Immature natural killer cell (primary cell): ENCODE measurements at regions not wholly inside any gene's neighbourhood (a gene's known extent, or its start where the extent isn't known, plus 50 kb on each side); places are given as distances from the start of the nearest gene placed in this dataset.
"Not testable (repeated sequence)": the region's sequence is repeated elsewhere in the genome, so short reads cannot be mapped to it uniquely, and the experiment has no call there.

Experiments
- DNase-seq, 3 donors: peaks; one replicate each; pipeline ENCODE4 v3.0.0; 2022; ENCODE audit warnings: mixed read lengths in 1 of 3
- H3K27ac Mint-ChIP-seq, 6 donors: one replicate each; pipeline ENCODE4 v1.8.0; 2020; ENCODE audit warnings: mixed read lengths in 6 of 6, mild to moderate bottlenecking in 5 of 6, inconsistent platforms in 4 of 6, moderate library complexity in 3 of 6
- H3K27me3 Mint-ChIP-seq, 3 donors: one replicate each; pipeline ENCODE4 v1.8.0; 2020 to 2021; ENCODE audit warnings: low read depth in 3 of 3, mild to moderate bottlenecking in 3 of 3, mixed read lengths in 3 of 3, moderate library complexity in 3 of 3, inconsistent platforms in 1 of 3
- H3K36me3 Mint-ChIP-seq, 3 donors: one replicate each; pipeline ENCODE4 v1.8.0; 2020; ENCODE audit warnings: mixed read lengths in 3 of 3, inconsistent platforms in 2 of 3, mild to moderate bottlenecking in 2 of 3
- H3K4me1 Mint-ChIP-seq, 2 donors: one replicate each; pipeline ENCODE4 v1.8.0; 2020; ENCODE audit warnings: inconsistent platforms in 2 of 2, mild to moderate bottlenecking in 2 of 2, mixed read lengths in 2 of 2, moderate library complexity in 1 of 2
- H3K4me3 Mint-ChIP-seq, 5 donors: one replicate each; pipeline ENCODE4 v1.8.0; 2020; ENCODE audit warnings: mild to moderate bottlenecking in 5 of 5, mixed read lengths in 5 of 5, inconsistent platforms in 3 of 5, moderate library complexity in 3 of 5
- H3K9me3 Mint-ChIP-seq, 6 donors: one replicate each; pipeline ENCODE4 v1.8.0; 2020; ENCODE audit warnings: mild to moderate bottlenecking in 6 of 6, mixed read lengths in 6 of 6, inconsistent platforms in 4 of 6, moderate library complexity in 3 of 6

GRCh38 chr20:59485576-59486454 is 118.5 kb upstream of the PHACTR3 start:
- no peaks in the 10 kb centered on the region for H3K36me3 Mint-ChIP-seq

GRCh38 chr20:59488459-59488858 is 115.9 kb upstream of the PHACTR3 start:
- not testable (repeated sequence) for H3K4me1 Mint-ChIP-seq, H3K4me3 Mint-ChIP-seq, H3K27ac Mint-ChIP-seq, H3K36me3 Mint-ChIP-seq, H3K9me3 Mint-ChIP-seq, DNase-seq, H3K27me3 Mint-ChIP-seq

More at GRCh38 chr20:59485576-59486454, 118.5 kb upstream of the PHACTR3 start:
- Mint-ChIP-seq H3K4me1 (no peaks in the 10 kb centered on the region), H3K27me3 (peaks cover 0 to 8% (median 3%) of the 10 kb centered on the region in 3 donors), H3K27ac (no peak overlapping the region), H3K9me3 (no peaks in the 10 kb centered on the region), H3K4me3 (no peak overlapping the region)
- DNase-seq: no peak

DNA sequence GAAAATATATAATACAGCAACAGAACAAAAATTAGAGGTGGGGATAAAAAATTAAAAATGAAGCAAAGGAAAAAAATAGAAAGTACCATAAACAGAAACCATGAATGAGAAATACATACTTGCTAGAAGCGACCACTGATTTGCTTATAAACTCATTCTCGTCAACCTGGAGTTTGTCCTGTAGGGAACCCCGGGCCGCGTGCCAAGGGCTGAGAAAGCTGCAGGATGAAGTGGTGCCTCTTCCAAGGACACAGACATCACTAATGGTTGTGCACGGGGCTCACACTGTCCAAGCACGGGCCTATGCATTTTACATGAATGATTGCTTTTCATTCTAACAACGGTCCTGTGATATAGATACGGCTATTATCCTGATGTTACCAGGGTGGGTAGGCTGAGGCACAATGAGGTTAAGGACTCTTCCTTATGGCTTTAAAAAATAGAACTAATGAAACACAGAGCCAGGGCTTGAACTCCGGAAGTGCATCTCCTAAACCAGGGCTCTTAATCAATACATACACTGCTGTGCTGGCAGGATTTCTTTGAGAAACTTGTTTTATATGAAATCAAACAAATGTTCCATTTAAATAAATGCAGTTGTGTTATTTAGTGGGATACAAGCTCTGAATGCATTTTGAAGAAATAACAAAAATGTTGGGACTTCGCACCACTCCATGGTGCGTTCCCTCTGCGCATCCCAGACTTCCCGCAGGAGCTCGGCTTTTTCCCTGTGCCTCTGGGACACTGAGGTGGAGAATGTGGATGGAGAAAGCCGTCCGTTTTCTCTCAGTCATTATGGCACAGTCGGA is 113.9 kb upstream of the PHACTR3 start:
- H3K36me3 Mint-ChIP-seq, H3K27ac Mint-ChIP-seq, H3K4me1 Mint-ChIP-seq, DNase-seq, H3K27me3 Mint-ChIP-seq, H3K9me3 Mint-ChIP-seq, H3K4me3 Mint-ChIP-seq: not testable (repeated sequence)

DNA sequence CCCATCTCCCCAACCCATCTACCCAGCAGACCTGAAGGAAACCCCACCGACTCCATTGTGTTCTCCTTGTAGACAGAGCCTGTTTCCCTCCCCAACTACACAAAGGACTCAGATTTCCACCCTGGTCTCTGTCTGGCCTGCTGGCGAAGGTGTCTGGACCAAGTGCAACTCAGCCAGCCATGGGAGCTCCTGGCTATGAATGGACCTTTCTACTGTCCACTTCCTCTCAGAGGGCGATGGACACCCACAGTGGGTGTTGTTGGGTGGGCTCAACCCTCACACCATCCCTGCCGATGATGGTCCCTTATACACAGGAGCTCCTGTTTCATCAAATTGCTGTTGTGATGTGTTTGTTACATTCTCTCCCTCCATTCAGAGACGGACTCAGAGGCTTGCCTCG is 112.5 kb upstream of the PHACTR3 start:
- no peak overlapping the region for H3K4me3 Mint-ChIP-seq
- H3K9me3 Mint-ChIP-seq: no peaks in the 10 kb centered on the region
- H3K4me1 Mint-ChIP-seq: no peaks in the 10 kb centered on the region
- DNase-seq: no peak
- peaks cover 3 to 7% (median 5%) of the 10 kb centered on the region in 3 donors for H3K27me3 Mint-ChIP-seq
- no peak overlapping the region for H3K27ac Mint-ChIP-seq
- no peaks in the 10 kb centered on the region for H3K36me3 Mint-ChIP-seq

GRCh38 chr20:59493926-59494325 is 110.4 kb upstream of the PHACTR3 start:
- no peak overlapping the region for H3K4me3 Mint-ChIP-seq
- H3K36me3 Mint-ChIP-seq: no peaks in the 10 kb centered on the region
- H3K4me1 Mint-ChIP-seq: no peaks in the 10 kb centered on the region
- H3K27me3 Mint-ChIP-seq: peaks cover 2 to 7% (median 3%) of the 10 kb centered on the region in 3 donors
- no peak for DNase-seq
- H3K9me3 Mint-ChIP-seq: no peaks in the 10 kb centered on the region
- no peak overlapping the region for H3K27ac Mint-ChIP-seq

GRCh38 chr20:59495166-59495565 is 109.2 kb upstream of the PHACTR3 start:
- no peak overlapping the region for H3K4me3 Mint-ChIP-seq
- H3K36me3 Mint-ChIP-seq: no peaks in the 10 kb centered on the region
- no peak for DNase-seq
- H3K4me1 Mint-ChIP-seq: no peaks in the 10 kb centered on the region
- no peak overlapping the region for H3K27ac Mint-ChIP-seq
- peaks cover 0 to 7% (median 3%) of the 10 kb centered on the region in 3 donors for H3K27me3 Mint-ChIP-seq
- H3K9me3 Mint-ChIP-seq: no peaks in the 10 kb centered on the region

GRCh38 chr20:59495894-59496510 is 108.3 kb upstream of the PHACTR3 start:
- DNase-seq: peak; percentile 34 to 56 (median 38)
- Mint-ChIP-seq H3K27me3 (peaks cover 2 to 8% (median 3%) of the 10 kb centered on the region in 3 donors), H3K27ac (no peak overlapping the region), H3K36me3 (no peaks in the 10 kb centered on the region), H3K9me3 (no peaks in the 10 kb centered on the region), H3K4me1 (no peaks in the 10 kb centered on the region), H3K4me3 (no peak overlapping the region)

DNA sequence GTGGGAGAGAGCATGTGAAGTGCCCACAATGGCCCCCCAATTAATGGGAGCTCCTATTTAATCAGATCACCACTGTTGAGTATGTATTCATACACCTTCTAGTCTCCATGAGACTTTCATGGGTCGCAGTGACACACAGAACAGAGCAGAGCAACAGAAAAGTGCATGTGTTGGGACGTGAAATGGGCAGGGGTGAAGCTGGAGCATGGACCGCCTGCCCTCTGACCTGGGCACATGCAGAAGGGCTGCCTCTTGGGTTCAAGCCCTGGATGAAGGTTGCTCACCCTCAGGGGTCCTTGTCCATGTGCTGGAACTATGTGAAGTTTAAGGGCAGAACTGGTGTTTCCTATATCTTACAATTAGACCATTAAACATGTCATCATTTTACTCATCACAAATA is 106.0 kb upstream of the PHACTR3 start:
- peaks cover under 1 to 6% (median 4%) of the 10 kb centered on the region in 3 donors for H3K27me3 Mint-ChIP-seq

DNA sequence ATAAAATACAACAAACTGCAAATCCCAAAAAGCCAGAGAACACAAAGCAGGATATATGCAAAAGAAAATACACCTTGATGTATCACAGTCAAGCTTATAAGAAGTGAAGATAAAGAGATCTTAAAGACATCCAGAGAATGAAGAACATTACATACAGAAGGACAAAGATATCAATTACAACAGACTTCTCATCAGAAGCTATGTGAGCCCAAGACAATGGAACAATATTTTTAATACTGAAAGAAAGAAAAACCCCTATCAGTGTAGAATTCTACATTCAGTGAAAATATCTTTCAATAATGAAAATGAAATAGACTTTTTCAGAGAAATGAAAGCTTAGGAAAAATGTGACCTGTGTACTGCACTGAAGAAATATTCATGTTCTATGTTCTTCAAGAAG is 104.5 kb upstream of the PHACTR3 start:
- Mint-ChIP-seq H3K9me3 (no peaks in the 10 kb centered on the region), H3K27ac (no peak overlapping the region), H3K4me1 (no peaks in the 10 kb centered on the region), H3K27me3 (peaks cover 0 to 5% (median 4%) of the 10 kb centered on the region in 3 donors), H3K36me3 (no peaks in the 10 kb centered on the region), H3K4me3 (no peak overlapping the region)
- DNase-seq: no peak

More for the DNA sequence above, 106.0 kb upstream of the PHACTR3 start:
- H3K4me1 Mint-ChIP-seq: no peaks in the 10 kb centered on the region
- H3K36me3 Mint-ChIP-seq: no peaks in the 10 kb centered on the region
- H3K9me3 Mint-ChIP-seq: no peaks in the 10 kb centered on the region
- no peak overlapping the region for H3K27ac Mint-ChIP-seq
- no peak for DNase-seq
- H3K4me3 Mint-ChIP-seq: no peak overlapping the region

DNA sequence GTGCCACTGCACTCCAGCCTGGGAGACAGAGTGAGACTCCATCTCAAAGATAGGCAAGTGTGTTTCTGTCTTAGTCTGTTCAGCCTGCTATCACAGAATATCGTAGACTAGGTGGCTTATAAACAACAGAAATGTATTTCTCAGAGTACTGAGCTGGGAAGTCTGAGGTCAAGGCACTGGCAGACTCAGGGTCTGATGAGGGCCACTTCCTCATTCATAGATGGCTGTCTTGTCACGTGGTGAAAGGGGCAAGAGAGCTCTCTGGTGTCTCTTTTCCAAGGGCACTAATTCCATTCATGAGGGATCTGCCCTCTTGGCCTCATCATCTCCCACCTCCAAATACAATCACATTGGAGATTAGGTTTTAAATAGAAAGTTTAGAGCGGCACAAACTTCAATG is 95.6 kb upstream of the PHACTR3 start:
- no peak for DNase-seq
- Mint-ChIP-seq H3K4me3 (no peak overlapping the region), H3K36me3 (no peaks in the 10 kb centered on the region), H3K9me3 (no peaks in the 10 kb centered on the region), H3K4me1 (no peaks in the 10 kb centered on the region), H3K27me3 (peaks cover 4 to 7% (median 5%) of the 10 kb centered on the region in 3 donors), H3K27ac (no peak overlapping the region)

DNA sequence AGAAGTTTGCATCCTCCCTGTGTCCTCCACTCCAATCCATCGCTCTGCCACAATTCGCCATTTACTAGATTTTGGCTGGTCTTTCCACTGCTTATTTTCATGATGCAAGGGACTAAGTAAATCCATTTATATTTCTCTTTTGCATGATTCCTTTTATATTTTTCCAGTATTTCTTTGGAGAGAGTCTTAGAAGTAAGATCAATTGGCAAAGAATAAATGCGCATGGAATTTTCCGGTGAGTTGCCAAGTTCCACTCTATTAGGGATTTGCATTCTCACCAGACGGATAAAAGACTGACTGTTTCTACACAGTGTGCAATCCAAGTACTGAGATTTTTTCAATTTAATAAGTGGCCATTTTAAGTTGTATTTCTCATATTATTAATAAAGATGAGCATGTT is 91.7 kb upstream of the PHACTR3 start:
- peaks cover 11 to 18% (median 12%) of the 10 kb centered on the region in 3 donors for H3K27me3 Mint-ChIP-seq
- no peak for DNase-seq

GRCh38 chr20:59514554-59514953 is 89.8 kb upstream of the PHACTR3 start:
- peaks cover 12 to 22% (median 14%) of the 10 kb centered on the region in 3 donors for H3K27me3 Mint-ChIP-seq
- H3K9me3 Mint-ChIP-seq: no peaks in the 10 kb centered on the region
- no peak overlapping the region for H3K4me3 Mint-ChIP-seq
- no peak for DNase-seq
- no peaks in the 10 kb centered on the region for H3K4me1 Mint-ChIP-seq
- H3K27ac Mint-ChIP-seq: no peak overlapping the region
- no peaks in the 10 kb centered on the region for H3K36me3 Mint-ChIP-seq

More for the DNA sequence above, 91.7 kb upstream of the PHACTR3 start:
- Mint-ChIP-seq H3K4me1 (no peaks in the 10 kb centered on the region), H3K4me3 (no peak overlapping the region), H3K27ac (no peak overlapping the region), H3K9me3 (no peaks in the 10 kb centered on the region), H3K36me3 (no peaks in the 10 kb centered on the region)

- Mint-ChIP-seq H3K9me3 (no peaks in the 10 kb centered on the region), H3K27ac (no peak overlapping the region), H3K27me3 (peaks cover 12 to 25% (median 14%) of the 10 kb centered on the region in 3 donors), H3K36me3 (no peaks in the 10 kb centered on the region), H3K4me3 (no peak overlapping the region), H3K4me1 (no peaks in the 10 kb centered on the region)
- DNase-seq: no peak
These were observed 89.1 kb upstream of the PHACTR3 start for GRCh38 chr20:59515013-59515905.
